A673 (cell line): ENCODE measurements at regions not wholly inside any gene's neighbourhood (a gene's known extent, or its start where the extent isn't known, plus 50 kb on each side); places are given as distances from the start of the nearest gene placed in this dataset.

Experiments used
- CTCF ChIP-seq: fragments of 300-800, 200-600 bp; sonication (generic); conservative IDR thresholded peaks from 2 replicates; pipeline ENCODE4 v1.5.1; 2017; ENCODE audit warnings: low read depth, mild to moderate bottlenecking, antibody characterized with exemption, low read length, moderate library complexity, mixed read lengths
- EZH2 ChIP-seq: fragments of 200-600 bp; sonication (generic); IDR thresholded peaks from 2 replicates; pipeline ENCODE4 v1.6.1; 2017; ENCODE audit warnings: borderline replicate concordance, low read depth, mild to moderate bottlenecking, mixed read lengths, antibody characterized with exemption, low read length; ENCODE audit not compliant: poor library complexity, severe bottlenecking

- TF ChIP-seq EZH2 (no peak), CTCF (no peak)
These were observed 717.8 kb upstream of the SEL1L start for GRCh38 chr14:82251494-82251893.
